OCI-LY1 (cell line): ENCODE measurements at regions not wholly inside any gene's neighbourhood (a gene's known extent, or its start where the extent isn't known, plus 50 kb on each side); places are given as distances from the start of the nearest gene placed in this dataset.

Experiments
- H2AFZ ChIP-seq: fragments of 200-600 bp; sonication (generic), shearing (Covaris generic); 2 replicates; pipeline ENCODE4 v1.6.0; 2014; ENCODE audit warnings: antibody characterized with exemption, mild to moderate bottlenecking, low read length
- H3F3A ChIP-seq: fragments of 200-600 bp; sonication (generic), shearing (Covaris generic); 2 replicates; pipeline ENCODE4 v1.6.0; 2014; ENCODE audit warnings: mild to moderate bottlenecking, antibody characterized with exemption, low read length, moderate library complexity; ENCODE audit not compliant: insufficient read depth
- H3K27ac ChIP-seq: fragments of 200-600 bp; sonication (generic); 2 replicates; pipeline ENCODE4 v1.5.1; 2014; ENCODE audit warnings: low read length, mixed run types, mild to moderate bottlenecking, low read depth; ENCODE audit not compliant: poor library complexity, severe bottlenecking
- H3K27me3 ChIP-seq: fragments of 200-600 bp; sonication (generic); 2 replicates; pipeline ENCODE4 v1.6.0; 2014; ENCODE audit warnings: antibody characterized with exemption, mild to moderate bottlenecking, low read length, moderate library complexity; ENCODE audit not compliant: insufficient read depth
- H3K36me3 ChIP-seq: fragments of 200-600 bp; sonication (generic); 2 replicates; pipeline ENCODE4 v1.6.1; 2014; ENCODE audit warnings: mild to moderate bottlenecking, antibody characterized with exemption, low read length, moderate library complexity, mixed read lengths; ENCODE audit not compliant: insufficient read depth
- H3K4me1 ChIP-seq: fragments of 200-600 bp; sonication (generic); 2 replicates; pipeline ENCODE4 v1.5.1; 2014; ENCODE audit warnings: mild to moderate bottlenecking, low read length, moderate library complexity; ENCODE audit not compliant: insufficient read depth, severe bottlenecking
- H3K4me2 ChIP-seq: fragments of 200-600 bp; sonication (generic), shearing (Covaris generic); 2 replicates; pipeline ENCODE4 v1.6.1; 2014; ENCODE audit warnings: low read length
- H3K4me3 ChIP-seq: fragments of 200-600 bp; sonication (generic); 2 replicates; pipeline ENCODE4 v1.5.1; 2014; ENCODE audit warnings: low read length, low read depth, mild to moderate bottlenecking, mixed read lengths; ENCODE audit not compliant: poor library complexity, severe bottlenecking
- H3K79me2 ChIP-seq: fragments of 200-600 bp; shearing (Covaris generic); 2 replicates; pipeline ENCODE4 v1.6.1; 2016; ENCODE audit warnings: mixed run types, low read length, mixed read lengths; ENCODE audit not compliant: insufficient read depth
- H3K9ac ChIP-seq: fragments of 200-600 bp; sonication (generic), shearing (Covaris generic); 2 replicates; pipeline ENCODE4 v1.6.1; 2014; ENCODE audit warnings: mild to moderate bottlenecking, low read length, mixed read lengths
- H3K9me2 ChIP-seq: fragments of 200-600 bp; sonication (generic), shearing (Covaris generic); 2 replicates; pipeline ENCODE4 v1.6.1; 2014; ENCODE audit warnings: low read depth, mild to moderate bottlenecking, low read length, mixed read lengths
- H3K9me3 ChIP-seq: fragments of 200-600 bp; shearing (Covaris generic); 2 replicates; pipeline ENCODE4 v1.6.1; 2014; ENCODE audit warnings: low read length, mixed read lengths
- H4K20me1 ChIP-seq: fragments of 200-600 bp; sonication (generic), shearing (Covaris generic); 2 replicates; pipeline ENCODE4 v1.6.0; 2016; ENCODE audit warnings: mild to moderate bottlenecking, low read length; ENCODE audit not compliant: insufficient read depth
- CTCF ChIP-seq: fragments of 200-600 bp; sonication (generic), shearing (Covaris generic); IDR thresholded peaks from 2 replicates; pipeline ENCODE4 v1.5.1; 2017; ENCODE audit warnings: mild to moderate bottlenecking, antibody characterized with exemption, low read length, moderate library complexity, mixed read lengths
- EZH2 ChIP-seq: fragments of 200-600 bp; sonication (generic), shearing (Covaris generic); IDR thresholded peaks from 2 replicates; pipeline ENCODE4 v1.8.0; 2017; ENCODE audit warnings: borderline replicate concordance, mixed run types, mild to moderate bottlenecking, antibody characterized with exemption, low read length, moderate library complexity, mixed read lengths

- Histone ChIP-seq H3K9me2 (no peaks in the 10 kb centered on the region), H3F3A (no peaks in the 10 kb centered on the region), H3K27me3 (no peaks in the 10 kb centered on the region), H3K9me3 (no peaks in the 10 kb centered on the region), H3K4me2 (no peak overlapping the region), H3K79me2 (no peaks in the 10 kb centered on the region), H2AFZ (no peak overlapping the region), H3K4me1 (no peaks in the 10 kb centered on the region), H3K9ac (no peak overlapping the region), H4K20me1 (no peaks in the 10 kb centered on the region), H3K36me3 (no peaks in the 10 kb centered on the region), H3K27ac (no peak overlapping the region), H3K4me3 (no peak overlapping the region)
- no peak for TF ChIP-seq CTCF
These were observed 98.4 kb downstream of the ZIC5 start for GRCh38 chr13:99873141-99873540.

GRCh38 chr13:99871249-99871898, 100.2 kb downstream of the ZIC5 start:
- no peaks in the 10 kb centered on the region for H4K20me1 ChIP-seq
- H3K9me3 ChIP-seq, result no peaks in the 10 kb centered on the region
- no peak overlapping the region for H3K27ac ChIP-seq
- H3K79me2 ChIP-seq, result no peaks in the 10 kb centered on the region
- no peaks in the 10 kb centered on the region for H3K4me1 ChIP-seq
- no peaks in the 10 kb centered on the region for H3K9me2 ChIP-seq
- H3K4me3 ChIP-seq, result no peak overlapping the region
- TF ChIP-seq EZH2 (no peak), CTCF (no peak)
- H3K4me2 ChIP-seq, result no peak overlapping the region
- H2AFZ ChIP-seq, result no peak overlapping the region
- H3K36me3 ChIP-seq, result no peaks in the 10 kb centered on the region
- no peak overlapping the region for H3K9ac ChIP-seq
- H3F3A ChIP-seq, result no peaks in the 10 kb centered on the region
- H3K27me3 ChIP-seq, result no peaks in the 10 kb centered on the region

DNA sequence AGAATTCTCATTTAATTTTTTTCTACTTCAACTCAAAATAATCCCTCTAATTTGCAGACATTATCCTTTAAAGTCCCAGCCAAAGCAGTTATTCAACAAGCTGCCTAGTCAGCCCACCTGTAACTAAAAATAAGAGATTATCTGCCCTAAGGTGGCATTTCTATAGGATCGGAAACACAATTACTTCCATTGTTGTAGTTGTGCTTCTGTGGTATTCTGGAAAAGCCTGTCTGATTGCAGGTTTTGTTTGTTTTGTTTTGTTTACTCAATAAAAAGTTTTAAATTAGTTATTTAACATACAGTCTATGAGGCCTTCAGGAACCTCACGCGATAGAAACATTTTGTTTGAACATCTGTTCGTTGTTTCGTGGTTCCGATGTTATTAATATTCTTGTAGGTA, 101.0 kb downstream of the ZIC5 start:
- Histone ChIP-seq H3K4me2 (no peak overlapping the region), H3K36me3 (no peaks in the 10 kb centered on the region), H3K4me1 (no peaks in the 10 kb centered on the region), H2AFZ (no peak overlapping the region), H3K9me2 (no peaks in the 10 kb centered on the region), H3K27me3 (no peaks in the 10 kb centered on the region), H3F3A (no peaks in the 10 kb centered on the region), H3K9ac (no peak overlapping the region), H3K4me3 (no peak overlapping the region), H4K20me1 (no peaks in the 10 kb centered on the region), H3K27ac (no peak overlapping the region), H3K9me3 (no peaks in the 10 kb centered on the region), H3K79me2 (no peaks in the 10 kb centered on the region)
- no peak for TF ChIP-seq CTCF
